ENCODE measurements at regions not wholly inside any gene's neighbourhood (a gene's known extent, or its start where the extent isn't known, plus 50 kb on each side); places are given as distances from the start of the nearest gene placed in this dataset.

- TF ChIP-seq CTCF (IDR thresholded peaks at IDR 0.05; ENCODE audit: low read depth, low read length, missing input control) (no peak), YY1 (IDR thresholded peaks at IDR 0.05) (no peak)
Observed at GRCh38 chr10:109071539-109071938, 851.8 kb downstream of the XPNPEP1 start.

All from liver (tissue), 2 donors.